Myocyte (in vitro differentiated cells): ENCODE measurements at regions not wholly inside any gene's neighbourhood (a gene's known extent, or its start where the extent isn't known, plus 50 kb on each side); places are given as distances from the start of the nearest gene placed in this dataset.

ENCODE experiments used
- DNase-seq: peaks from one replicate; pipeline ENCODE4 v3.0.0-alpha.2; 2012; ENCODE audit warnings: low read depth

DNA sequence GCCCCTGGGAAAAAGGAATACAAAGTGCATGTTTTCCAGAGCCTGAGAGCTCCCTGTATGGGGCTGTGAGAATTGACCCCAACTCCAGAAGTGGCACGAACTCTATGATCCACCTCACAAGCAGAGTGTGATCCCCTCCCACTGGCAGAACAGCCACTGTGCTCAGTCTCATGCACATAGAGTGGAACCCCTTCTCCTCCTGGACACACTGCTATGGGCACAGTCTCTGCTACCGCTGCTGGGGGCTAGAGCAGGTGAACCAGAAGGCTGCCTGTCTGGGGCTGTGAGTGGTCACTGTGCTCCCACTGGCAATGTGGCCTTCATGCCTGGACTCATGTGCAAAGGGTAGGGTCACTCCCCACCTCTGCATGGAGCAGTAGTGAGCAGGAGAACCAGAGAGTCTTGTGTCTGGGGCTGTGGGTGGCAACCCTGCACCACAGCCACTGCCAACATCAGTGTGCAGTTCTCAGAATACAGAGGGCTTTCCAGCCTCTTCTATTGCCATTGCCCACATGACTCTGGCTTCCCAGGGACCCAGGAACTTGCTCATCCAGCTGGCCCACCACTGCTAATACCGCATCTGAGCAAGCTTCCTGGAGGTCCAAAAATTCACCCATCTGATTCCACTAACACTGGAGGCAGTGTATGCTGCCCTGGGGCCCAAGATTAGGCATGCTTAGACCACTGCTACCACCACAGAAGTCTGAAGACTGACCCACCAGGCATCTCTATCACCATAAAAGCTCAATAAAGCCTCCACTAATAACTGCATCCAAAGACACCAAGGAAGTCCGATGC lies 343.7 kb upstream of the SOX14 start:
- DNase-seq, result no peak

DNA sequence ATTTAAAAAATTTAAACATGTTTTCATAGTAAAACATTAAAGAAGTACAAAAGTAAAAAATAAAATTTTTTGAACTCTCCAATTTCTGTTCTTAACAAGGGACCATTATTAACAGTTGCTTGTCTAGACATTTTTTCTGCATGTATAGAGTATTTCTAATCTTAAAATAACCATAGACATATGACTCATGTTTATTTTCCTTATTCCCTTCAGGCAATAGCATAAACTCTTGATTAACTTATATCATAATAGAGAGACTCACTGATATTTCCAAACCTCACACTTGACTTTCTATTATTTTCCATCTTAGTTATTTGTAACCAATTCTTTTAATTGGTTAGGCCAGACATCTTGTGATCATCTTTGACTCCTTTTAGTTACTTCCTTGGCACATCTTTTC lies 325.6 kb upstream of the SOX14 start:
- DNase-seq, result no peak

DNA sequence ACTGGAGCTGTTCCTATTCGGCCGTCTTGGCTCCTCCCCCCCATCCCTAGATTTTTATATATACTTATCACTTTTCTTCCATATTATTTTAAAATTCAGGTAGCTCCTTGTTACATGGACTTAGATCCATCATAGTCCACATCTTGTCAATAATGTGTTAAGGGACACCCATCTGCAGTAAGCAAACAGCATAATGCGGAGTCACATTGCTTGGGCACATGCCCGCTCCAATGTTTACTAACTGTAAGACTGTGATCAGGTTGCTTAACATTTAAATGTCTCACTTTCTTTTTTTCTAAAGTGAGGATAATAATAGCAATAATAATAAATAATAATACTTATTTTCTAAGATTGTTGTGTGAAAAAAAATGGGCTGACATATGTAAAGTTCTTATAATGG lies 303.2 kb upstream of the SOX14 start:
- no peak for DNase-seq

DNA sequence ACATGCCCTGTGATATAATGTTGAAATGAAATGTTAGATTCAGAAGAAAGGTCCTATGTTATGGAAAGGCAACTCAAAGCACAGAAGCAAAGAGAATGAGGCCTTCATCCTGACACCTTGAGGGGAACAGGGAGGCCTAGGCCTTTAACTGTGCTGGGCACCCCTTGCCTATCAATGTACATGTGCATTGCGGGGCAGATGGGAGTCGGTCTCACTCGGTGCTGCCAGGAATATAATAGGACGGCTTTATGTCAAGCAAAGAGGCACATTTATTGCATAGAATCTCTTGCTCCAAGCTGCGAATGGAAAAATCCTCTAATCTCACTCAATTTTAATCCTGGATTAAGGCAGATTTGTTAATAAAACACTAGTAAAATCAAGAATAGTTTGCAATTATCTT lies 301.0 kb upstream of the SOX14 start:
- no peak for DNase-seq

DNA sequence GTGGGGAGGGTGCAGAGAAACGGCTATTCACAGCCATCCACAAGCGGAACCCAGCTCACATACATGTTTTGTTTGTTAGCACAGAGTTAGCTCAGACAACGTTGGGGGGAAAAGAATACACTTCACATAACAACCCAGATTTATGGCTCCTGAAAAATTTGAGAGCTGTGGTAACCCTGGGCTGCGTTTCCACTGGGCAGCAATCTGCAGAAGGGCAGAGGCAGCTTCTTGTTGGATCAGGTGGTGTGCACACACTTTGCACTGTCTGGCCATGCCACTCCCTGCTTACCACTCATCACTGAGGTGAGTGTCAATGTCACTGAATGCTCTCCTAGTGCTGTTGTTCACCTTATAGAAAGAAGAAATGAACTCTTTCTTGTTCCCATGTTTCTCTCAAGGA lies 299.8 kb upstream of the SOX14 start:
- DNase-seq, result no peak

DNA sequence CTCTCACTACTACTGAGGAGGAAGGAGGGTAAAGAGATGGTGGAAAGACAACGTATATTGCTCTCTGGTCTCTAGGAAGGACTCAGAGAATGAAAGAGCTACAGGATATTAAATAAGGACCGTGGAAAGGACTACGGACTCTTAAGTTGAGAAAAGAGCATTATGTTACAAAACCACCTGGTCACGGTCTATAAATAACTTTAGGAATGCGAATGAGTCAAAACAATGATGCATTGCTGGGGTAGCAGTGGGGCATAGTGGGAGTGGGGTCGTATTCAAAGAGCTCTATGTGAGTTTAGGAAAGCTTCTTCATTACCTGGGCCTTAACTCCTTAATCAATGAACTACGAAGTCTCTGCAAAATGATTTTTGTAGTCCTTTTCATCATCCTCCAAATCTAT lies 295.7 kb upstream of the SOX14 start:
- peak; percentile 1 for DNase-seq

DNA sequence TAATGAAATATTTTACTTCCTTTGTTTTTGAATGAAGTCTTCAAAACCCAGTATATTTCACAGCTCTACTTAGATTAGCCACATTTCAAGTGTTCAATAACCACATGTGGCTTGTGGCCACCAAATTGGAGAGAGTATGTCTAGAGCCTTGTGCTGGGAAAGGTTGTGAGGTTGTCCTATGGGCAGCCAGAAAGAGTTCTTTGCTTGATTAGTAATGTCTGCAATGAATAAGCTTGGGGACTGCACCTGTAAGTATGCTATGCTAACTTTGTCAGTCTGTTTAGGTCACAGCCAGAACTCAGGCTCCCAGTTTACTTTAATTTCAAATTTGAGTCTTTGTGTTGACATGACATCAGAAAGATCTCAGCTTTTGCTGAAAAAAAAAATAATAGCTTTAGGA lies 294.9 kb upstream of the SOX14 start:
- DNase-seq, result no peak

DNA sequence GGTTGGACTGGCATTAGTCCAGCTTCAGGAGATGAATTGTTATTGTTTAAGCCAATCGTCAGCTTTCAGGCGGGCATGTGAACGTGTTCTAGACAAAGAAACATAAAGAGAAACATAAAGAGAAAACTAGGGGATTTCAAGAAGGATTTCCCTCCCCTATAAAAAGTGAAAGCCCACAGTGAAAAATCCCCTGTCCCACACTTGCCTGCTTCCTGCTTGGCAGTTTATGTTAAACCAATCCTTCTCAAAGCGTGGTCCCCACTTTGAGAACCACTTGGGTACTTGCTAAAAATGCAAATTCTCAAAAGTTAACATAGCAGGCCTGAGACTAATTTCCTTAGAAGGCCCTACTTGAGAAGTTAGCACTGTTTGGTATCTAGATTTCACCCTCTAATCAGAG lies 293.0 kb upstream of the SOX14 start:
- no peak for DNase-seq

DNA sequence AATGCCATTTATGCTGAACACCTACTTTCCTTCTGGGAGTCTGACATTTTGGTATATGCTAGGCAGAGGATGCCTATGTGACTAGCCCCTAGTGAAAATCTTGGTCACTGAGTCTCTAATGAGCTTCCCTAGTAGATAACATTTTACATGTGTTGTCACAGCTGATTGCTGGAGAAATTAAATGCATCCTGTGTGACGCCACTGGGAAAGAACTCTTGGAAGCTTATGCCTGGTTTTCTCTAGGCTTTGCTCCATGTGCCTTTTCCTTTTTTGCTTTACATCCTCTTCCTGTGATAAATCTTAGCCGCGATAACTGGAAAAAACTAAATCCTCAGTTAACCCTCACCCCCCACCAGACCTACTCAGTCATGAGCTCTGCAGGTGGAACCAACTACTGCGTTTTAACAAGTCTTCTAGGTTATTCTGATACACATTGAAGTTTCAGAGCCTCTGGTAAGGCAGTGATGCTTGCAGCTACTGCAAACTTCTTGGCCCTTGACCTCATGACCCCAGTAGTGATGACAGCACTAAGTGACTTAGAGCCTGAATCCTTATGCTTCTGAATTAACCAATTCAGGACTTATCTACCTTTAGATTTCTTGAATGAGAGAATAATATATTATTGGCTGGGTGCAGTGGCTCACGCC lies 292.4 kb upstream of the SOX14 start:
- DNase-seq, result no peak

DNA sequence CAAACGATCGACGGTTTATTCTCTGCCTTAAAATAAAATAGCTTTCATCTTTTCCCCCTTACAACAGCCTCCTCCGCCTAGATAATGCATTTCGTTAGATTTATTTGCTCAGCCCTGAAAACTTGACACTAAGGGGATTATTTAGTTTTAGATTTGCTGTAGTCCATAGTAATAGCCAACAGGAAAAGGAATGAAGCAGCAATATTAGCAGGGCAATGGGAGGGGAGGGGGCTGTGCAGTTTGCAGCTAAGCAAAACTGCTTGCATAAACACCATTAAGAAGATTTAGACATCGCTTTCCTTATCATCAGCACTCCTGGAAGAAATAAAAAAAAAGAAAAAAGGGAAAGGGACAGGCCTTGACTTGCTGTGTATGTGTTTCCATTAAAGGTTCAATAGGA lies 286.5 kb upstream of the SOX14 start:
- no peak for DNase-seq

DNA sequence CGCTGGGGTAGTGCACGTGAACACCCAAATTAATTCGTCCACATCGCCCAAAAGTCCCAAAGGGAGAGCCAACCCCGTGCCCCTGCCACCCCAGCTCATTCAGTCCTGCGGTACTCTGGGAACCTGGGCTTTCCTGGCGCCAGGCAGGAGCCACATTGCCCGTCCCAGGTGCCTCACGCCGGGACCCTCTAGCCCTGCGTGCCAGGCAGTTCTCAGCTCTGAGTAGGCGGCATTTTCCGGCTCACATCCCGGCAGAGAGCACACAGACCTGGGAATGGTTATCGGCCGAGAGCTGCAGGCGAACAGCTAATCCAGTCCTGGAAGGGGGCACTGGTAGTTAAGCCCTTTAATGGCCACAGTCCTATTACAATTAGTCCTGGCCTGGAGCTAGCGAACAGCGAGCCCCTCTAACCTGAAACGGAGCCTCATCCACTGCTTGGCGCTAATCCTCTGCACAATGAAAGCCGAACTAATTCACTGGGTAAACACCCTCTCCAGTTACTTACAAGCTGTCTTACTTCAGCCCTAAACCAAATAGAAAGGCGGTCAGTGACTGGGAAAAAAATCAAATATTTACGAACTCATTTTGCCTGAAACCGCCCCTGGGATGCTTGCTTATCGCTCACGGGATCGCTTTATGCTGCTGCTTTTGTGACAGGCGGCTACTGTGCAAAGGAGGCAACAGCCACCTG lies 254.6 kb upstream of the SOX14 start:
- DNase-seq, result no peak

DNA sequence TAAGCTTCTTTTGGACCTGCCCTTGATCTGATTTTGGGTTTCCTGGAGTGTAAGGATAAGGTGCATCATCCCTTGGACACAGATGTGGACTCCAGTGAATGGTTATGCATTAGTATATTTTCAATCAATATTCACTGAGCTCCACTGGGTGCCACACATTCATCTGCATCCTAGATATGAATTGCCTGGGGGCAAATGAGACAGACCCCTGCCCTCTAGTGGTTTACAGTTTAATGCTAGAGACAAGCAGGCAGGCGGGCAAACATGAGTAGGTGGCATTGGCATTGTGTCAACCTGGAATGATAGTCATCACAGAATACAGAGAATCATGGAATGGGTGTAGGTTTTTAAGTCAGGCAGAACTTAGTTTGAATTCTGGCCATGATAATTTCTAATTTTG lies 252.5 kb upstream of the SOX14 start:
- DNase-seq, result no peak

DNA sequence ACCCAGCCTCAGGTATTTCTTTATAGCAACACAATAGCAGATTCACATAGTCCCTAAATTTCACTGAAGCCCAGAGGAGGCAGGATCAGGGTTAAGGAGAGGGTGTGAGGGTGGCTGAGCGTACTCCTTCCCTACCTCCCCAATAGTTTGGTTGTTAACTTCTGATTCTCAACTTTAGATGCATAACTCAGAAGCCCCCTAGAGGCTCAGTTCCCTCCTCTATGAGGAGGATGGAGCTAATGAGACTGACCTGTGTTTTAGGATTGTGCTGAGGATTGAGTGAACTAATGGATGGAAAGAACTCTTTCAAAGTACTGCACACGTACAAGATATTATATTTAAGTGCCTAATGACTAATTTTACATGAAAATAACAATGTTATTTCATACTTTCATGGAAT lies 249.3 kb upstream of the SOX14 start:
- DNase-seq, result no peak

DNA sequence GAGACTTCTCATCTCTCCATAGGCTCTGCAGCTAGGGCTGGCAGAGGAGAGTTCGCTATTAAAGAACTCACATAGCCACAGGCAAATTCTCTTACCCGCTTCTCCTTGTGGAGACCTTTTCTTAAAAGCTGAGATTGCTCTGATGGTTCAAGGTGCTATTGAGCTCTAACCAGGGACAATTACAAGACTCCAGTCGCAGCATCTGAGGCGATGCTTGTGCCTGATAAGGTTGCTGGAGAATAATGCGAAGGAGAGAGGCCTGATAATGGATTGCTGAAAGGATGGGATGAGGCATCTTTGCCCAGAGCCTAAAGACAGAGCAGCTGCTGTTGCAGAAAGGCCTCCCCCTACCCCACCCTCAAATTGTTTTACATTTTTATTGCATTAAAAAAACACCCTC lies 244.5 kb upstream of the SOX14 start:
- no peak for DNase-seq

DNA sequence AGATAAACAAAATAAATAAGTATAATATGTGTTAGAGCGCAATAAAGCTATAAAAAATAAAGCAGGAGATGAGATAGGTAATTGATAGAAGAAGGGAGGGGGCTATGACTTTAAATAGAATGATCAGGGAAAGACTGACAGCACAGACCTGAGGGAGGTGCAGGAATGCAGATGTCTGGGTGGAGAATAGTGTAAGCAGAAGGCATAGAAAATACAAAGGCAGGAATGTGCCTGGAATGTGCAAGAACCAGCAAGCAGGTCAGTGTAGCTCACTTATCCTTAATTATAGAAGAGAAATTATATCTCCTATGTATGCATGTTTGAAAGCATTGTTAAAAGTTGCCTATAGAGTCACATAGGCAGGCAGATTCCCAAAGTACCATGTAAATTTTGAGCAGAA lies 239.4 kb upstream of the SOX14 start:
- DNase-seq, result no peak

DNA sequence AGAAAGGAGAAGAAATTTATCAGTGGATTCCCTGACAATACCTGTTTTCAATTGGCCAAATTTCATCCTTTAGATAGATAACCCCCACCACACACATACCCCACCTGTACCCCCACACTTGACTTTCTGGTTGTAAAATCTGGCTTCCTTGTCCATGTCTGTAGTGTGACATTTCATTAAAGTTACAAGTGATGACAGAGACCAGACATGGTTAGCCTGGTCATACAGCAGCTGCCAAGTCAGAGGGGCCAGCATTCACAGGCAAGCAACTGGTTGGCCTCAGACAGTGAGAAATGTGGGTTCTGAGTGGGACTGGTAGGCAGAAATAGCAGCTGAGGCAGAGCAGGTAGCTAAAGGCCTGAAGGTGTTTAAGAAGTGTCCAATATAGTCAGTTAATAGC lies 238.6 kb upstream of the SOX14 start:
- no peak for DNase-seq

DNA sequence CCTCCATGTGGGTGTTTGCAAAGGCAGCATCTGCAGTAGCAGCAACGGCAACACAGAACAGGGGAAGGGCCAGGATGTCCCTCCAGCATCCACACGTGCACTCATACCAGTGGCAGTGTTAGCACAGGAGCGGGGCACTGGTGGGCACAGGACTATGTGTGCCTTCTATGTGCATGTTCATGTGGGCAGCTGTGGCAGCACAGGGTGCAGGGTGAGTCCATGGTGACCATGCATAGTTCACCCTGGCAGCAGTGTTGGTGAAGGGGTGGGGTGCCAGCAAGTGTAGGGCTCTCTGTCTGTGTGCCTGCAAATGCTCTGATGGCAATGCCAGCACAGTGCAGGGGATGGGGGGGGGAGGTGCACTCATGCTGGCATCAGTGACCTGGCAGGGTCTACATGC lies 222.1 kb upstream of the SOX14 start:
- DNase-seq, result no peak

DNA sequence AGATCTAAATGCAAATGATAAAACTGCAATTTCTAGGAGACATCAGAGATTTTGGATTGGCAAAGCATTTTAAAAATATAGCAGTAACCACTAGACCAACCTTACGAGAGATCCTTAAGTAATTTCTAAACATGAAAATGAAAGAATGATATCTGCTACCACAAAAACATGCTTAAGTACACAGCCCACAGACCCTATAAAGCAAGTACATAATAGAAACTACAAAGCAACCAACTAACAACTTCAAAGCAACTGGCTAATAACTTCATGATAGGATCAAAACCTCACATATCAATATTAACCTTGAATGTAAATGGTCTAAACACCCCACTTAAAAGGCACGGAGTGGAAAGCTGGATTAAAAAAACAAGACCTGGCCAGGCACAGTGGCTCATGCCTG lies 209.9 kb upstream of the SOX14 start:
- no peak for DNase-seq

DNA sequence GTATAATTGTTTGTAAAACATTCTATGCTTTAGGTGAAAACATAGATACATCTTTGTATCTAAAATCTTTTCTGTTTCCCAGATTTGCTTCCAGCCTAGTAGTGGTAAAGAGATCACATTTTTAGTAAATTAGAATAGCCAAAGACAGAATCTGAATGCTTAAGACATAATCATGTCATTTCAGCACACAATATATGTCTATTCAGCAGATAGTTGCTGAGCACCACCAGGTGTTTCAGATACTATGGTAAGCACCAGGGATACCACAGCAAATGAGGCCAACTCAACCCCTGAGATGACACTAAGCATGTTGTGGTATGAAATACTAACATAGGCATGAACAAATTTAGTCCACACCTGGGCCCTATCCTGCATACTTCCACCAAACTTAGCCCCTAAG lies 195.2 kb upstream of the SOX14 start:
- DNase-seq, result no peak

DNA sequence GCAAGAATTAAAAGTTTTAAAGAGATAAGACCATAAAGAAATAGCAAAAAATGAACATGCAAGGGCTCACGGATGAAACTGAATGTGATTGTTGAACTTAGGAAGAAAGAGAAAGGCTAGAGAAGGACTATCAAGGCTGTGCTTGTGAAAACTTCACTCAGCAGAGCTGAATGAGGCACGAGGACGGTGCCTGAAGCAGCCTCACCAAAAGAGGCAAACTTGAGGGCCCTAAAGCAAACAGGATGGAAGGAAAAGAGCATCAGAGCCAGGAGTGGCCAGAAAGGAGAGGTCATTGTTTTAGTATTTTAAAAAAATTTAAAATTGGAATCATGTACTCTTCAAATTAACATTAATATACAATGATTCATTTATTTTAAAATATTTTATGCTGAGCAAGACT lies 191.2 kb upstream of the SOX14 start:
- no peak for DNase-seq

DNA sequence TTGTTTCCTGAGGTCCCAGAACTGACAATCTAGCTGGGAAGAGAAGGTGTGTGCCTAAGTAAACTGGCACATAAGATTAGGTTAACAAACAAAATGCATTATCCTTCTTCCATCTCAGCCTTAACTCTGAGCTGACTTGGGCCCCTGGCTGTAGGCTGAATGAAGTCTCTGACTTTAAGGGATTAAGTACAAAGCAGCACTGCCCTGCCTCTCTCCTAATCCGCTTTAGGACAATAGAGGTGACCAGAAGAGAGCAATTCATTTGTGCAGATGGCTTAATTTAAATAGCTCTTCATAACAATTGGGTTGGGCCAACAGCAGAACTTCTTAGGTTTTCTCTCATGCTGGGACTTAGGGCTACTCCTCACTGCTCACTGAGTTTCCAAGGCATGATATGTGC lies 181.6 kb upstream of the SOX14 start:
- no peak for DNase-seq

DNA sequence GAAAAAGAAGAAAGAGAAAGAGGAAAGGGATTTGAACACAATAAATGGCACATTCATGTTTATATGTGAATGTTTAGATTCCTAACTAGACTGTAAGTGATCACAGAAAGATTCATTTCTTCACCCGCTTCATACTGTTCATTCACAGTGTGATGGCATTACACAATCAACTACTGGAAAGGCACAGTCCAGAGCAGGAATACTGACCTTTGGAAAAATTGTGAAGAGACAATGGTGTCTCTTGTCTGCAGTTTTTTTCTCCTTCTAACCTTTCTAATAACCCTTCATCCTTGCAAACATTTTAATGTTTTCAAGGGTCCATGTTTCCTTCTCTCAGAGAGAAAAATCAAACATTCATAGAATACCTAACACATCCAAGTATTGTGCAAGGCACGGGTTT lies 180.9 kb upstream of the SOX14 start:
- no peak for DNase-seq

DNA sequence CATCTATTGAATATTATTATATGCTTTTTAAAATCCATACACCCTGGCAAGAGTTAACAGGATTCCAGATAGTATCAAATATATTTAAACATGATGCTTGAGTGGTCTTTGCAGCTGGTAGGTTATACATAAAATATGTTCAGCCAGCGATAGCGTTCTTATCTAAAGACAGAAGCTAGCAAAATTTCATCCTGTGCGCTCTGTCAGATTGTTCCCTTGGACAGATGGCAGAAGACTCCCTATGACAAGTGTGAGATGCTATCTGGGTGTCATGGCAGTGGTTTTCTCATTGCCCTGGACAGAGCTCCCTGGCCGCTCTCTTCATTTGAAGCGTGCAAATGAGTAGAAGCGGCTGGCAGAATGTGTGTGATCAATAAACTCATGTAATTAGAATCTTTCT lies 175.2 kb upstream of the SOX14 start:
- no peak for DNase-seq
